Aorta (tissue), 5 donors: ENCODE measurements at regions not wholly inside any gene's neighbourhood (a gene's known extent, or its start where the extent isn't known, plus 50 kb on each side); places are given as distances from the start of the nearest gene placed in this dataset.

ENCODE experiments used
- ATAC-seq: fragments of 200-7000 bp; cut with Tn5 transposase; one replicate; pipeline ENCODE4 v1.9.1; 2022; ENCODE audit warnings: moderate library complexity; ENCODE audit not compliant: low FRiP score
- DNase-seq, 2 donors: peaks; one replicate each; pipeline ENCODE4 v3.0.0-alpha.2; 2020
- H3K27ac ChIP-seq, 2 donors: one replicate each; pipeline ENCODE4 v1.5.1; 2013; ENCODE audit warnings: low read length in 2 of 2, mild to moderate bottlenecking in 2 of 2, moderate library complexity in 2 of 2, control low read depth in 1 of 2, inconsistent platforms in 1 of 2, low read depth in 1 of 2
- H3K27me3 ChIP-seq, 2 donors: one replicate each; pipeline ENCODE4 v1.6.1; 2013; ENCODE audit warnings: control low read depth in 1 of 2, low read length in 1 of 2, mild to moderate bottlenecking in 1 of 2, moderate library complexity in 1 of 2; ENCODE audit not compliant: insufficient read depth in 2 of 2, control insufficient read depth in 1 of 2
- H3K36me3 ChIP-seq, 2 donors: one replicate each; pipeline ENCODE4 v1.6.1; 2013; ENCODE audit warnings: control low read depth in 1 of 2, low read length in 1 of 2, mild to moderate bottlenecking in 1 of 2; ENCODE audit not compliant: insufficient read depth in 2 of 2, control insufficient read depth in 1 of 2
- H3K4me1 ChIP-seq, 2 donors: one replicate each; pipeline ENCODE4 v1.6.1; 2013; ENCODE audit warnings: low read length in 2 of 2, control low read depth in 1 of 2, mild to moderate bottlenecking in 1 of 2, moderate library complexity in 1 of 2; ENCODE audit not compliant: insufficient read depth in 2 of 2, control insufficient read depth in 1 of 2
- H3K4me3 ChIP-seq, 2 donors: one replicate each; pipeline ENCODE4 v1.5.1; 2013; ENCODE audit warnings: low read length in 2 of 2, control low read depth in 1 of 2, mild to moderate bottlenecking in 1 of 2
- H3K9me3 ChIP-seq: one replicate; pipeline ENCODE4 v1.6.1; 2013; ENCODE audit warnings: mild to moderate bottlenecking, low read length; ENCODE audit not compliant: control insufficient read depth
- WGBS, 2 donors: extraction: QIAGEN DNeasy Blood & Tissue Kit; methylation state at CpG; one replicate each; pipeline ENCODE4 v1.1.7; 2013; 5-methylcytosine and 5-hydroxymethylcytosine counted together
- intact Hi-C, 2 donors: fragments of 100-400 bp; cut with DNase I; formaldehyde crosslinking; loops; one replicate each; pipeline versions ENCODE4 v1.14.2 to v1.15.0; 2022
- donor health status: healthy with polysubstance abuse.
- donor health status: Bipolar disorder and iron deficiency.
- donor health status: DM: no; HTN: no; CAD: no.
- donor health status: DM: no; HTN: no; CAD: no.
- donor health status: DM: yes; HTN: yes; CAD: no.

DNA sequence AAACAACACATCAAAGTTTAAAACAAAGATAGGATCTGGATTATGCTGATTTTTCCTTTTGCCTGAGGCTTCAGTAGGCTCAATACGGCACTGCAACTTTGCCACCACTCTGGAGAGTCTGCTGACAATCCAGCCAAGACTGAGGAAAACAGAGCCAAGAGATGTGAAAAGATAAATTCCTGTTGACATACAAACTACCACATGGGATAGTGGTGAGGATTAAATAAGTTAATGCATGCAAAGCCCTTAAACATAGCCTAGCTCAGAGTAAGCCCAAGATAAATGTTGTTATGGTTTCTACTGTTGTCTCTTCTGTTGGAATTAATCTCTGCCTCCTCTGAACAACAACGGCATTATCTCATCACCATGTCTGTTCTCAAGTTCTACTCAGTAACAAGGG lies 245.9 kb upstream of the LMCD1 start:
- 20 to 29% methylated on average over 2 of the region's 2 CpGs for WGBS, 2 donors
- no peak for ATAC-seq

DNA sequence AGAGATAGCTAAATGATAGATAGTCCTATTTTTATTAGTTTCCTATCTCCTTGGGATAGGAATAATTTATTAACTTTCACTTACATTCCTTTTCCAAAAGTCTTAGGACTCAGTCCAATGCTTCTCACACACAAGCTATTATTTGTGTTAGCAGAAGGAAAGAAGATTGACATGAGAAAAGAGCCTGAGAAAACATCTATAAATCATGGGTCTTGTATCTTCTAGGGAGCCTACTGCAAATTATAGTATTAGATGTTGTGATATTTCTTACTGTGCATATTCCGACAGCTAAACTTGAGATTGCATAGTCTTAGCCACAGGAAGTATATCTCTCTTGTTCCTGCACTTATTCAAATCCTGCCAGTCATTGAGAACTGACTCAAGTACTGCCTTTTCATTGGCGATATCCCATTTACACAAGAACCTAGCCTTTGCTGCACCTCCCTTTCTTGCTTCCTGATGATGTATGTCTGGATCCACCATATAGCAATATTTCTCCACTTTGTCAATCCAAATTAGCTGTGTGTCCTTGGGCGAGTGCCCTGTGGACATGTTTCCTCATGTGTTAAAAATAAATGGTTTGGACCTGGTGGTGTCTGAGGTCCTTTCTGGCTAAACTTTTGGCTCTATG lies 245.1 kb upstream of the LMCD1 start:
- ATAC-seq (no peak), DNase-seq (no peak)
- Histone ChIP-seq H3K4me1 (peaks cover 0 to 5% of the 10 kb centered on the region in 2 donors), H3K27ac (peak overlapping the region in 1 of 2 donors; percentile 10), H3K4me3 (no peak overlapping the region), H3K36me3 (no peaks in the 10 kb centered on the region), H3K9me3 (peaks cover 2% of the 10 kb centered on the region), H3K27me3 (no peaks in the 10 kb centered on the region)
- 3 to 7% methylated on average over 3 of the region's 3 CpGs for WGBS, 2 donors
- intact Hi-C loops: no loop called here

More for the DNA sequence above, 245.9 kb upstream of the LMCD1 start:
- Histone ChIP-seq H3K4me1 (peaks cover 0 to 5% of the 10 kb centered on the region in 2 donors), H3K27ac (no peak overlapping the region), H3K36me3 (no peaks in the 10 kb centered on the region), H3K27me3 (no peaks in the 10 kb centered on the region), H3K9me3 (peaks cover 2% of the 10 kb centered on the region), H3K4me3 (no peak overlapping the region)
- no peak for DNase-seq
- intact Hi-C loops: no loop called here

DNA sequence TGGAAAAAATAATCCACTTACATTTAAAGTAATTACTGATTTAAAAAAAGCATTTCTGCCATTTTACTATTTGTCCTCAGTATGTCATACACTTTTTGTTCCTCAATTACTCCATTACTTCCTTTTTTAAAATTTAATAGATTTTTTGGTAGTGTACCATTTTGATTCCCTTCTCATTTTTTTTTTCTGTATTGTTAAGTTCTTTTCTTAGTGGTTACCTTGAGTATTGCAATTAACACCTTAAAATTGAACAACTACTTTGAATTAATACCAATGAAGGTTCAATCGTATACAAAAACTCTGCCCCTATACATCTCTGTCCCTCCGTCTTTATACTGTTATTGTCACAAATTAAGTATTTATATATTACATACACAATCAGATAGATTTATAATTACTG lies 240.6 kb upstream of the LMCD1 start:
- WGBS, 2 donors: 70 to 97% methylated on average over 2 of the region's 2 CpGs
- H3K27me3 ChIP-seq: peaks cover 0 to 2% of the 10 kb centered on the region in 2 donors
- no peak for DNase-seq
- ATAC-seq: no peak
- peaks cover 0 to 2% of the 10 kb centered on the region in 2 donors for H3K4me1 ChIP-seq
- intact Hi-C loops: no loop called here
- no peaks in the 10 kb centered on the region for H3K36me3 ChIP-seq
- no peak overlapping the region for H3K4me3 ChIP-seq
- no peak overlapping the region for H3K27ac ChIP-seq
- H3K9me3 ChIP-seq: no peaks in the 10 kb centered on the region

DNA sequence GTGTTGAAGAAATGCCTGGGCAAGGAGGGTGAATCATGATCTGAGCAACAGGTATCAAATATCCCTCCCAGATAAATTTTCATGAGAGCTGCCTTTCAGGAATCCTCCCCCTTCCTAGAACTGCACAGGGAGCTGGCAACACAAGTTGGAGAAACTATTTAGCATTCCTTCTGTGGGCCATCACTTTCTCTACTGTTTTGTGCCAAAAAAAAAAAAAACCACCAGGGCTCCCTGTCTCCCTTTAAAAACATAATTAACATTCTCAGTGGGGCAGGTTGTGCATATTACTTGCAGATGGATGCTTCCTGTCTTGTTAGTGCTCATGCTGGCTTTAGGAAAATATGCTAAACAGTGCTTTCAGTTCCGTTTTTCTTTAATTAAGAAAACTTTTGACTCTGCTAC lies 234.9 kb upstream of the LMCD1 start:
- DNase-seq: no peak
- H3K9me3 ChIP-seq: peaks cover 2% of the 10 kb centered on the region
- no peak overlapping the region for H3K27ac ChIP-seq
- H3K27me3 ChIP-seq: peaks cover 0 to 2% of the 10 kb centered on the region in 2 donors
- no peaks in the 10 kb centered on the region for H3K4me1 ChIP-seq
- intact Hi-C loops: no loop called here
- ATAC-seq: no peak
- H3K36me3 ChIP-seq: no peaks in the 10 kb centered on the region
- no peak overlapping the region for H3K4me3 ChIP-seq
- WGBS, 2 donors: 50 to 54% methylated on average over 1 of the region's 1 CpG

DNA sequence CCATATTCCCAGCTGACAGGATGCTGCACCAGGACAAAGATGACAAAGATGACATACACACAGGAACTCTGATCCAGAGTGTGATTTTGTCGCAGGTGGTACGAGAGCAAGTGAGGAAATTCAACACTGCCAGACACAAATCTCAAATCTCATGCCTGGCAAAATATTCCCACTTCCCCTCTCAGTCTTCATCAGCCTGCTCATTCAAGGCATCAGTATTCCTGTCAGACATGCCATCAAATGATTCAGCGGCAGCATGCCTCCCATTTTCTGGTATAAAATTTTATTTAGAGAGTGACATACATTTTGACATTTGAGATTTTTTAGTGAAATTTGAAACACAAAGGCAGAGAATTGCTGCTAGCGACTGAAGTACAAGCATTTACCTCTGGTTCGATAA lies 228.1 kb upstream of the LMCD1 start:
- Histone ChIP-seq H3K4me1 (no peaks in the 10 kb centered on the region), H3K27me3 (no peaks in the 10 kb centered on the region), H3K4me3 (no peak overlapping the region), H3K27ac (no peak overlapping the region), H3K9me3 (peaks cover 3% of the 10 kb centered on the region), H3K36me3 (no peaks in the 10 kb centered on the region)
- intact Hi-C loops: no loop called here
- DNase-seq: no peak
- no peak for ATAC-seq
- 94 to 97% methylated on average over 5 of the region's 5 CpGs for WGBS, 2 donors

DNA sequence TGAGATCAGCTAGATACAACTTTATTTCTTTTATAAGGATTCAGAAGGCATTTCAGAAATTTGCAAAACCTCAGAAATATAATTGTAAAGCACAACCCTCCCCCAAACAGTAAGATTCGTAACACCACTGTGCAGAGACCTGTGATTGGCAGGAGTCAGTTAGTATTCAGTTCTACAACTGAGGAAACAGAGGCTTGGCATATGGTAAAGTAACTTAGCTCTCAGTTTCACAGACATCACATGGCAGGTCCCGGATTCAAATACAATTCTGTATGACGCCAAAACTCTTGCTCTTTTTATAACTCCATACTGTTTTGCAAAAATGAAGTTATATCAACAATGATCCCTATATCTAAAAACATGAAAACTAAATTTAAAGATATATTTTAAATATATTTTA lies 225.6 kb upstream of the LMCD1 start:
- Histone ChIP-seq H3K4me1 (no peaks in the 10 kb centered on the region), H3K36me3 (no peaks in the 10 kb centered on the region), H3K4me3 (no peak overlapping the region), H3K9me3 (peaks cover 3% of the 10 kb centered on the region), H3K27ac (no peak overlapping the region), H3K27me3 (no peaks in the 10 kb centered on the region)
- 86% methylated on average over 3 of the region's 3 CpGs for WGBS, 2 donors
- ATAC-seq (no peak), DNase-seq (no peak)
- intact Hi-C loops: no loop called here

DNA sequence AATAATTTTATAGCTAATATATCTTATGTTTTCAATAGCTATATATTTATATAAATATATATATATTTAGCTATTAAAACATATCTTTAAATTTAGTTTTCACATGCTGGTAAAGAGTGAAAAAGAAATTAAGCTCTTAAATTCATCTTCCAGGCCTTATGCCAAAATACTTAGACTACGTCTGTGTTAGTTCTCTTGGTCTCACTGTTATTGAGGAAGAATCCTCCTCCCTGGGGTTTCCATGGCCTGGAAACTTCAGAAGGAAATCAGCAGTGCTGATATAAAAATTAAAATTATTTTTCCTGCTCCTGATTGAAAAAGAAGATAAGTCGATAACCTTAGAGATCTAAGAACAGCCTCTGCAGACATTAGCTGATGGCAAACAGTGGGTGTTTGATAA lies 225.1 kb upstream of the LMCD1 start:
- Histone ChIP-seq H3K27me3 (no peaks in the 10 kb centered on the region), H3K4me1 (no peaks in the 10 kb centered on the region), H3K36me3 (no peaks in the 10 kb centered on the region), H3K9me3 (peaks cover 1% of the 10 kb centered on the region), H3K27ac (no peak overlapping the region), H3K4me3 (no peak overlapping the region)
- intact Hi-C loops: no loop called here
- WGBS, 2 donors: 70 to 72% methylated on average over 2 of the region's 2 CpGs
- DNase-seq: no peak
- no peak for ATAC-seq

DNA sequence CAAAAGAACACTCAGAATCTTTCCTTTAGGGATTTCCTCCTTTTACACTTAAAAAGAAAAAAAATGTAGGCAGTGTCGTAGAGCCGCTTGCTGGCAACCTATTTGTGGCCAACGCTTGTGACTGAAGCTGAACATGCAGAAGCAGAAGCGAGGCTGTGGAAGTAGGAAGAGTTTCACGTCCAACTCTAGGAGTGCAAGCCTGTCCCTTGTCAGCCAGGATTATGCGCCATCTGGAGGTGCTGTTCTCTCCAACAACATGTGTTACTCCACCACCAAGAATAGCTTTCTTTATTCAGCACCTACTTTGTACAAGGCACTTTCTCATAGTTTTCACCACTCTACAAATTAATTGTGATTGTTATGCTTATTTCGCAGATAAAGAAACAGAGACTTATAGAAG lies 223.2 kb upstream of the LMCD1 start:
- no peaks in the 10 kb centered on the region for H3K36me3 ChIP-seq
- intact Hi-C loops: no loop called here
- H3K9me3 ChIP-seq: no peaks in the 10 kb centered on the region
- H3K27ac ChIP-seq: no peak overlapping the region
- H3K4me3 ChIP-seq: no peak overlapping the region
- H3K27me3 ChIP-seq: no peaks in the 10 kb centered on the region
- H3K4me1 ChIP-seq: peaks cover 0 to 4% of the 10 kb centered on the region in 2 donors
- ATAC-seq (no peak), DNase-seq (peak in 1 of 2 donors; percentile 50)
- WGBS, 2 donors: 90 to 93% methylated on average over 7 of the region's 7 CpGs

DNA sequence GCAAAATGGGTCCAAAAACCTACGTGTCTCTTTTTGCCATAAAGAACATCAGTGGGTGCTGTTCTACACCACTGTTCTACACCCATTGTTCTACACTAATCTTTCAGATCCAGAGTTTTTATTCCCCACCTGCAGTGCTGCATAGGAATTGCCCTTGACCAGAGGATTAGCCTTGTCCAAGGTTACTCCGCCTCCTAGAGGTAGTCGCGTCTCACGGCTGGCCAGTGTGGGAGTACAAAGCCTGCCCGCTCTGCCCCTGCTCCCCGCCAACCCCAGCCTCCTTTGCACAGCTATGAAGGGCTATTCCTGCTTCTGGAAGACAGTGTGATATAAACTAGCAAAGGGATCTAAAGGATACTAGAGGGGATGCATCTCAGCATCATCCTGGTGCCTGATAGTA lies 222.1 kb upstream of the LMCD1 start:
- no peak overlapping the region for H3K4me3 ChIP-seq
- intact Hi-C loops: no loop called here
- H3K4me1 ChIP-seq: peaks cover 0 to 4% of the 10 kb centered on the region in 2 donors
- no peaks in the 10 kb centered on the region for H3K36me3 ChIP-seq
- H3K27ac ChIP-seq: no peak overlapping the region
- ATAC-seq (no peak), DNase-seq (no peak)
- WGBS, 2 donors: 86 to 92% methylated on average over 7 of the region's 7 CpGs
- no peaks in the 10 kb centered on the region for H3K27me3 ChIP-seq
- H3K9me3 ChIP-seq: no peaks in the 10 kb centered on the region
